ENCODE measurements at regions not wholly inside any gene's neighbourhood (a gene's known extent, or its start where the extent isn't known, plus 50 kb on each side); places are given as distances from the start of the nearest gene placed in this dataset.
"Not testable (repeated sequence)": the region's sequence is repeated elsewhere in the genome, so short reads cannot be mapped to it uniquely, and the experiment has no call there.

DNA sequence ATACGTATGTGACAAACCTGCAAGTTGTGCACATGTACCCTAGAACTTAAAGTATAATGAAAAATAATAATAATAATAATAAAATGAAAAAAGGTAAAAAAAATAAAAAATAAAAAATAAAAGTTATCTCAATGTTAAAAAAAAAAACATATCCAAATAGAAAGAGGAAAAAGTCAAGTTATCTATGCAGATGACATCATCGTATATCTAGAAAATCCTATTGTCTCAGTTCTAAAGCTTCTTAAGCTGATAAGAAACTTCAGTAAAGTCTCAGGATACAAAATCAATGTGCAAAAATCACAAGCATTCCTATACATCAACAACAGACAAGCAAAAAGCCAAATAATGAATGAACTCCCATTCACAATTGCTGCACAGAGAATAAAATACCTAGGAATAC lies 466.6 kb upstream of the PHF14 start:
- DNase-seq (ENCODE audit: extremely low read depth in 1 of 2, low read depth in 1 of 2): no peak

DNA sequence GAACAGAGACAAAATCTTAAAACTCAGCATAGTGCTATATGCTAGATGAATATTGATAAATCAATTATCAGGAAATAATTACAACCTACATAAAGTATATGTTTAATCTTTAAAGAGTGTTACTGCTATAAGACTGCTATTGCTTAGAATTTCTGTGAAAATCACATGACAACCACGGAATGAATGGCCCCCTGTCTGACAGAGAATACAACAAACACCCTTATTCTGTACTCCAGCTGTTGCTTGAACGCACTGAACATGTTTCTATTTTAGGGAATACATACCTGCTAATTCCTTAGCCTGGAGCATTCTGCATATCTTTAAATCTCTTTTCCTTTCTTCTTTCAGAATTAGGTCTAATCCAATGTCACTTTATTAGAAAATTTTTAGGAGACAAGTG lies 452.4 kb upstream of the PHF14 start:
- no peak for DNase-seq (ENCODE audit: extremely low read depth in 1 of 2, low read depth in 1 of 2)

- DNase-seq (ENCODE audit: extremely low read depth in 1 of 2, low read depth in 1 of 2): not testable (repeated sequence)
Observed at GRCh38 chr7:10533429-10533828, 440.2 kb upstream of the PHF14 start.

GRCh38 chr7:10536561-10536960 lies 437.1 kb upstream of the PHF14 start:
- no peak for DNase-seq (ENCODE audit: extremely low read depth in 1 of 2, low read depth in 1 of 2)

GRCh38 chr7:10537764-10538163 lies 435.9 kb upstream of the PHF14 start:
- DNase-seq (ENCODE audit: extremely low read depth in 1 of 2, low read depth in 1 of 2): no peak

- no peak for DNase-seq (ENCODE audit: extremely low read depth in 1 of 2, low read depth in 1 of 2)
Observed at GRCh38 chr7:10557375-10557774, 416.3 kb upstream of the PHF14 start.

DNA sequence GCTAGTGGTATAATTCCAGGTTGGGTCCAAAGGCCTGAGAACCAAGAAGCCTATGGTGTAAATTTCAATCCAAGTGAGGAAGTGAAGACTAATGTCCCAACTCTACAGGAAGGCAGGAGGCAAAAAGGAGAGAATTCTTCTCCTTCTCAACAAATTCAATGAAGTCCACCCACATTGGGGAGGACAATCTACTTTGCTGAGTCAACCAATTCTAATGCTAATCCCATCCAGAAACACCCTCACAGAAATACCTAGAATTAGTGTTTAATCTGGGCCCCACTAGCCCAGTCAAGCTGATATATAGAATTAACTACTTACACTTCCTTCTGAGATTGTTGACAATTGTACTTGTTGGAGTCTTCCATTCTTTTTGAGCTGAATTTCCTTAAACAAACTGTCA lies 413.2 kb upstream of the PHF14 start:
- DNase-seq (ENCODE audit: extremely low read depth in 1 of 2, low read depth in 1 of 2): no peak

DNA sequence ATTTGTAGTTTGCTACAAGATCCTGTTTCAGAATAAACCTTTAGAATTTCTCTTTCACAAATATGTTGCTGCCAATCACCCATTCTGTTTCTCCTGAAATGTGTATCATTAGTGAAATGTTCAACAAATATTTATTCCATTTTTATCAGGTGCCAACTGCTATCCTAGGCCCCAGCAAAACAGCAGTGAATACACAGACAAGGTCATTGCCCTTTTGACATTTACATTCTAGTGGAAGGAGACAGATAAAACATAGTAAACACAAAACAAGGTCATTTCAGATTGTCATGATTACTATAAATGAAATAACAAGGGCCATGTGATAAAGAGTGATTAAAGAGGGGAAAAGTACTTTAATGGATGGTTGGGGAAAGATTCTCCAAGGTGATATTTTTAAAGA lies 404.8 kb upstream of the PHF14 start:
- no peak for DNase-seq (ENCODE audit: extremely low read depth in 1 of 2, low read depth in 1 of 2)

DNA sequence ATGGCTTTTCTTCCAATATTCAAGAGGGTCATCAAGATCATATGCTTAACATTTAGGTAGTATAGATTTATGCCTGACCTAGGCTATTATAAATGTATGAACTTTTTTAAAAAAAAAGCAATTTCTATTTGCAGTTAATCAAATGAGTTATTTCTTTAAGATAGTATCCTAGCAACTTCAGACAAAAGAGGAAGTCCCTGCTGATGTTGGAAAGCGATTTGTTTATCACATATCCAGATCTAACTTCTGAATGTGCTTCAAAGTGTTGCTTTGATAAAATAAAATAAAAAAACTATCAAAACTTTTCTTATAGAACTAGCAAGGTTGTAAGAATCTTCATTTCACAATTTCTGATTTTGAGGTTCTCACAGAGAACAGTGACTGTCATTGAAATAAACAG lies 401.9 kb upstream of the PHF14 start:
- no peak for DNase-seq (ENCODE audit: extremely low read depth in 1 of 2, low read depth in 1 of 2)

GRCh38 chr7:10577866-10578374 lies 395.8 kb upstream of the PHF14 start:
- DNase-seq (ENCODE audit: extremely low read depth in 1 of 2, low read depth in 1 of 2): no peak

- no peak for DNase-seq (ENCODE audit: extremely low read depth in 1 of 2, low read depth in 1 of 2)
Observed at GRCh38 chr7:10579561-10579960, 394.1 kb upstream of the PHF14 start.

DNA sequence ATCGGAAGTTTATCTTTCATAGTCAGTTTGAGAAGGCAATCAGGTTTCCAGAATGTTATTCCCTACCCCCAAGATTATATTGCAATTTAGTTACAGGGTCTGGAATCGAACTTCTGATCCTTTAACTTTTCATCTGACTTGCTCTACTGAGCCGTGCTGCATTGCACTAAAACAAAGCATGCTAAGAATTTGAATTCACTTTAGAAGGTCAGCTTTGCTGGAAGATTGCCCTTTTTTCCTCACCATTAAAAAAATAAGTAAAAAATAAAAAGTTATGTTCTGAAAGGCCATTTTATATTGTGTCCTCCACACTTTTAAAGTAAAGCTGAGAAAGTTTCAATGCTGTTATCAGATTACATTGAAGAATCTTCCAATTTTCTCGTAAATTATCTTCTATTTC lies 388.8 kb upstream of the PHF14 start:
- DNase-seq (ENCODE audit: extremely low read depth in 1 of 2, low read depth in 1 of 2): no peak

DNA sequence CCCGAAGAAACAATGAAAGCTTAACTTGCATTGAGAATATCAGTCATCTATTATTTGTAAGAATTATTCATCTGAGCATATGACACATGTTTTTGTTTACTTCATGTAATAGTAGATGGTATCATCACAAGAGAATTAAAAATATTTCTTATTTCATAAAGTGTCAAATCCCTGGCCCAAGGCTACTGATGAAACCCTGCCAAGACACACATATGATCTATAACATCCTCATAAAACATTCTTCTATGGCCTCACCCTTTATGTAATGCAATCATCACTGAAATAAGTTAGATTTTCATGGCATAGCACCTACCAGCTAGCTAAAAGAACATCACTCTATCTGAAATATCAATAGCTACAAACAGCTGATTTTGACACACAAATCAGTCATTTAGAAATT lies 385.6 kb upstream of the PHF14 start:
- no peak for DNase-seq (ENCODE audit: extremely low read depth in 1 of 2, low read depth in 1 of 2)

- DNase-seq (ENCODE audit: extremely low read depth in 1 of 2, low read depth in 1 of 2): no peak
Observed at GRCh38 chr7:10592604-10593003, 381.1 kb upstream of the PHF14 start.

- DNase-seq (ENCODE audit: extremely low read depth in 1 of 2, low read depth in 1 of 2): no peak
Observed at GRCh38 chr7:10593080-10593479, 380.6 kb upstream of the PHF14 start.

DNA sequence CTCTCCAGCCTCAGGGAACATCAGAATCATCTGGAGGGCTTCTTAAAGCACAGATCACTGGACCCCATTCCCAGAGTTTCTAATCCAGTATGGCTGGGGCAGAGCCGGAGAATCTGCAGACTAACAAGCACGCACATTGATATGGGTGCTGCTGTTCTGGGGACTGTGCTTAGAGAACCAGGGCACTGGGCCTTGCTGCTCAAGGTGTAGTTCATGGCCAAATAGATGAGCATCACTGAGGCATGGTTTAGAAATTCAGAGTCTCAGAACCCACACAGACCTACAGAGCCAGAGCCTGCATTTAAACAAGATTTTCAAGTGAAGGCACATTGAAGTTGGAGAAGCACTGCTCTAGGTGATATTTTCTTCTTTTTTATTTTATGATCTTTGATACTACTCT lies 376.8 kb upstream of the PHF14 start:
- no peak for DNase-seq (ENCODE audit: extremely low read depth in 1 of 2, low read depth in 1 of 2)

GRCh38 chr7:10604128-10604527 lies 369.5 kb upstream of the PHF14 start:
- DNase-seq (ENCODE audit: extremely low read depth in 1 of 2, low read depth in 1 of 2): no peak

DNA sequence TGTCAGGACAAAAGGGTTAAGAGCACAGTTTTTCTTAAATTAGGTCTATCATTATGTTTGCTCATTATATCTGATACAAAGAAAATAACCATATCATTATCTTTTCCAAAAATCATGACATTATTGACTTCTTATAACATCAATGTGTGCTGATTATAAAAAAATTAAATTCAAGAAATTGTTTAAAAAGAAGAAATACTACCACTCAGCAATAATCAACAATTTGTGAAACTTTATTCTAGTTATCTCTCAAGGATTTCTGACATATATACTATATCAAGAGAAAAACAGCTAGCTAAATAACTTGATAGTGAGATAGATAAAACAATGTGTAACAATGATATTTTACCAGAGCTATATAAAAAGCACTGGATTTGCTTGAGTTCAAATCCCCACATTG lies 360.7 kb upstream of the PHF14 start:
- no peak for DNase-seq (ENCODE audit: extremely low read depth in 1 of 2, low read depth in 1 of 2)

DNA sequence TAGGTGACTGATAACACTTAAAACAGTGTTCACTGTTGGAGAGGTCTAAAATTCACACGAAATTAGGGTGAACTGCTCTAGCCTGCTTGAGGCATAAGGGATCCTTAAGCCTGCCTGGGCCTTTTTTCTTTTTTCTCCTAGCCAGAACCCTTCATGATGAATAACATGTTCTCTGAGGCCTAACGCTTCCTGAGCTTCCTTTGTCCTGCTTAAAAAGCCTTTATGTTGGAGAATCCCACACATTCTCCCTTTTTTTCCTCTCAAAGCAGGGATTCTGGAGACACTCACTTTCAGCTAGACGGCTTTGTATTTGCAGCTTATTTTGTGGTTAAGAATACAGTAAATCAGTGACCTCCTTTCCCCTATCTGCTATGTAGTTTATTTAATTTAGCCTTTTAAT lies 354.7 kb upstream of the PHF14 start:
- no peak for DNase-seq (ENCODE audit: extremely low read depth in 1 of 2, low read depth in 1 of 2)

DNA sequence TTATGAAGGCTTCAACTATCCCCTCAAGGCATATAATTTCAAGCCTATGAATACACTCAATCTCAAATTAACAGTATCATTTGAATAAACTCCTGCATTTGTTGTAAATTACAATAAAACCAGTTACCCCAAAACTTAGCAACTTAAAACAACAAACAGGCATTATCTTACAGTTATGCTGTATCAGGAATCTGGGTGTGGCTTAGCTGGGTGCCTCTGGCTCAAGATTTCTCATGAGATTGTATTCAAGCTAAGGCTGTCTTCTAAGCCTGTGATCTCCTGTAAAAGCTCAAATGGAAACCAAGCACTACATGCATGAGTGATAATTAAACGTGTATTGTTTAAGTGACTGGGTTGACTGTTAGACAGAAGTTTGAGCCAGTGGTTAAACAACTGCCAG lies 341.0 kb upstream of the PHF14 start:
- DNase-seq (ENCODE audit: extremely low read depth in 1 of 2, low read depth in 1 of 2): no peak

DNA sequence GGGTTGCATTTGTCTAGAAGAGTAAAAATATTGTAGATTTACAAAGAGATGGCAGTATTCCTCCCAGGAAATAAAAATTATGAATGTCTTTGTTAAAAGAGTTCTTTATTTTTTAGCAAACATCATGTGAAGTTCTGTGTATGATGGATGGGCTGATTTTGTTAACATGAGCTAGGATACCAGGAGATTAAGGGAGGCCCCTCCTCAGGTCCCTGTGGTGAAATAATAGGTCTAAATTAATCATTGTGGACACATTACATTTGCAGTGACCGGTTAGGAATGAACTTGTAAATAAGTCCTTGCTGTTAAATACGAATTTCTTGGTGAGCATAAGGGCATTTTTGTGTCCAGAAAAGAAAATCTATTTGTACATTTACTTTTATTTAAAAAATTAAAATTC lies 339.4 kb upstream of the PHF14 start:
- no peak for DNase-seq (ENCODE audit: extremely low read depth in 1 of 2, low read depth in 1 of 2)

DNA sequence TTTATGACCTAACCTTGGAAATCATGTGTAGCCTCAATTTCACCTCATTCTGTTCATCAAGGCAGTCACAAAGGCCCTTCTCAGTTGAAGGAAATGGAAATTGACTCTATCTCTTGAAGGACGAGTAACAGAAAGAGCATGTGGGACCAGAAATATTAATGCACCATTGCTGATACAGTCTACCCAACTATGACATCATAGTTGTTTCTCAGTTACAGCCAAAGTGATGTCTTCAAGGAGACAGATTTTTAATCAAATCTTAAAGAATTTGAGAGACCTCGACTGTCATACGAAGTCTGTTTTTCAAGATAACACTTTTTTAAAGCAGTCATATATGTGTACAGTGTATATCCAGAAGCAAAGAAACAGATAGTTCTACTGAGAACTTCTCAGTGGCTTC lies 335.7 kb upstream of the PHF14 start:
- DNase-seq (ENCODE audit: extremely low read depth in 1 of 2, low read depth in 1 of 2): no peak

DNA sequence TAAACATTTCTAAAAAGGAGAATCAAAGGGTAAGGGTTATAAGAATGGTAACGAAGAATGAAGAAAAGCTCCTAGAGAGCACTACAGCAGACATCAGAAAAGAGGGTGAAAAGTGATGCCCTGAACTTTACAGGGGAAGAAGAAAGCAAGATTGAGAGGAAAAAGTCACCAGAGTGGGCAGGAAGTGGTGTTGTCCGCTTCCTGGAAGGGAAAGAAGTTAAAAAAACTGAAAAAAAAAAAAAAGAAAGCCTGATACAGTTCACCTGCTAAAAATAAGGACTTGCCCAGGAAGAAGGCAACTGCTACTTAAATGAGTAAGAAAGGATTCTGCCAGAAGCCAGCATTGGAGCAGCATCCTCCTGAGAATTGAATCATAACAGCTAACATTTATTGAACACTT lies 330.1 kb upstream of the PHF14 start:
- no peak for DNase-seq (ENCODE audit: extremely low read depth in 1 of 2, low read depth in 1 of 2)

DNA sequence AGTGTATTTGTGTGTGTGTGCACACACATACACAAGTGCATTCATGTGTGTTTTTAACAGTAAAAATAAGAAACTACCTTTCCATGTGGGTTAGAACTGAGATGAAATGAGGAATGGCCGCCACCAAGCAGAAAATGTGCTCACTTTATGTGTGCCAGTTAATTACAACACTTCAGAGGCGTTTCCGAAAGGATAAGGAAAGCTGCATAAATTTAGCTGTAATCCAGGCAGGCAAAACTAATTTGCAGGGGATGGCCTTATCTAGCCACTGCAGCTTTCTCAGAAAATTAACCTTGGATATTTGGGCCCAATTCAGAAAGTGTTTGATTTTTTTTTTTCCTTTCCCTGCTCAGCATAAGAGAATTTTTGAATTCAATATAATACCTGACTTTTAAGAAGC lies 328.8 kb upstream of the PHF14 start:
- DNase-seq (ENCODE audit: extremely low read depth in 1 of 2, low read depth in 1 of 2): no peak
